GM23248 (cell line): ENCODE measurements at regions not wholly inside any gene's neighbourhood (a gene's known extent, or its start where the extent isn't known, plus 50 kb on each side); places are given as distances from the start of the nearest gene placed in this dataset.

Experiments
- EZH2 ChIP-seq: fragments of 200-600 bp; sonication (generic); IDR thresholded peaks from 2 replicates; pipeline ENCODE4 v1.6.1; 2018; ENCODE audit warnings: antibody characterized with exemption, mild to moderate bottlenecking; ENCODE audit not compliant: insufficient read depth, poor library complexity, severe bottlenecking
- EZH2phosphoT487 ChIP-seq: fragments of 200-600 bp; sonication (generic); IDR thresholded peaks from 2 replicates; pipeline ENCODE4 v1.6.1; 2018; ENCODE audit warnings: antibody characterized with exemption, moderate library complexity, mild to moderate bottlenecking, low read depth; ENCODE audit not compliant: insufficient read depth

GRCh38 chr1:60283690-60284089, 210.1 kb upstream of the C1orf87 start:
- TF ChIP-seq EZH2 (no peak), EZH2phosphoT487 (no peak)
